ENCODE measurements at regions not wholly inside any gene's neighbourhood (a gene's known extent, or its start where the extent isn't known, plus 50 kb on each side); places are given as distances from the start of the nearest gene placed in this dataset.

DNA sequence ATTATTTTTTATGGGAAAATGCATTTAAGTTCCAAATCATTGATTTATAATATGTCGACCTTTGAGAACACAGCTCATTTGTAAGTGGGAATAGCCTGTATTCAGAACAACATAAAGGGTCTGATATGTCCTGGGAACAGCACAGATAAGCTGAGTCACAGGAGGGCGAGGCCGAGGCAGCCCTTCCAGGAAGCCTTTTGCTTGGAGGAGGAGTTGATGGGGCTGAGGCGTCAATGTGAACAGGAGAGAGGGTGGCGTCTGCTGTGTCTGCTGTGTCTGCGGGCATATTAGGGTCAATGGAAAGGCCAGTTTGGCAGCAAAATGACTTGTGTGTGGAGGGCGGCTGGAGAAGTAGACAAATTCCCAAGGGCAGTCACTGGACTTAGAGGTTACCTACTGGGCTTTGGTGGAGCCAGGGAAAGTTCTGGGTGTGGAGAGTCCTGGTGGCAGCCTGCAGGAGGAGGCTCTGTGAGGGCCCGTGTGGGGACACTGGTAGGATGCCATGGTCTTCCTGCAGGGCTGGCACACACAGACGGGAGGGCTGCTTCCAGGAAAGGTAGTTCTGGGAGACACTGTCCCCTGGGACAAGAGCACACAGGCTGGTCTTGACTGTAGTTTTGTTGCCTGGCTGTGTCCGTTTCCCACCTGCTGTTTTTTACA, 128.1 kb downstream of the GLI2 start:
- H3K4me2 ChIP-seq (ENCODE audit: low read length, poor library complexity, severe bottlenecking): no peak overlapping the region
- peak overlapping the region; percentile 74 for H2AK5ac ChIP-seq (ENCODE audit: low read length, severe bottlenecking)
- no peak overlapping the region for H3K27ac ChIP-seq (ENCODE audit: low read length, poor library complexity, severe bottlenecking)
- H3K79me1 ChIP-seq (replicated peaks; ENCODE audit: low read length, poor library complexity, severe bottlenecking): peaks cover 37% of the 10 kb centered on the region
- H3K4me3 ChIP-seq (ENCODE audit: insufficient read depth in 1 of 2, low read depth in 1 of 2, low read length in 2 of 2): no peak overlapping the region
- H3K18ac ChIP-seq (ENCODE audit: low read depth in 1 of 2, low read length in 2 of 2): peak overlapping the region; percentile 0 to 90
- no peaks in the 10 kb centered on the region for H3K9me3 ChIP-seq (ENCODE audit: control insufficient read depth, low read length)
- WGBS: 52% methylated on average over 10 of the region's 10 CpGs
- no peak overlapping the region for H3K9ac ChIP-seq (ENCODE audit: low read length)
- peaks cover 0 to 7% of the 10 kb centered on the region in 2 experiments for H3K36me3 ChIP-seq (ENCODE audit: control insufficient read depth in 1 of 2, insufficient read depth in 2 of 2, low read depth in 1 of 2, low read length in 2 of 2)
- H4K8ac ChIP-seq (ENCODE audit: low read length): peak overlapping the region; percentile 59
- no peak overlapping the region for H2AFZ ChIP-seq (ENCODE audit: low read depth, low read length)
- H2BK120ac ChIP-seq (ENCODE audit: low read depth, low read length): peak overlapping the region; percentile 58
- H3K4ac ChIP-seq (ENCODE audit: low read depth in 1 of 2, low read length in 2 of 2): peak overlapping the region; percentile 35 to 37
- peaks cover 59% of the 10 kb centered on the region for H3K4me1 ChIP-seq (ENCODE audit: control insufficient read depth, insufficient read depth, low read depth, low read length)
- peak overlapping the region in 1 of 2 experiments; percentile 94 for H2BK12ac ChIP-seq (ENCODE audit: low read length in 2 of 2)
- H2BK15ac ChIP-seq (ENCODE audit: low read depth, poor library complexity, severe bottlenecking): no peak overlapping the region
- H2BK5ac ChIP-seq (ENCODE audit: low read depth, low read length, poor library complexity, severe bottlenecking): no peak overlapping the region
- H3K27me3 ChIP-seq (ENCODE audit: control insufficient read depth in 1 of 2, insufficient read depth in 1 of 2, low read length in 2 of 2): no peaks in the 10 kb centered on the region
- peak; percentile 92 for DNase-seq
- H3K14ac ChIP-seq (ENCODE audit: low read length in 2 of 2): peak overlapping the region in 1 of 2 experiments; percentile 56
- H4K91ac ChIP-seq (ENCODE audit: low read length): peak overlapping the region; percentile 87
- H3K23ac ChIP-seq (ENCODE audit: low read length in 2 of 2): no peak overlapping the region

DNA sequence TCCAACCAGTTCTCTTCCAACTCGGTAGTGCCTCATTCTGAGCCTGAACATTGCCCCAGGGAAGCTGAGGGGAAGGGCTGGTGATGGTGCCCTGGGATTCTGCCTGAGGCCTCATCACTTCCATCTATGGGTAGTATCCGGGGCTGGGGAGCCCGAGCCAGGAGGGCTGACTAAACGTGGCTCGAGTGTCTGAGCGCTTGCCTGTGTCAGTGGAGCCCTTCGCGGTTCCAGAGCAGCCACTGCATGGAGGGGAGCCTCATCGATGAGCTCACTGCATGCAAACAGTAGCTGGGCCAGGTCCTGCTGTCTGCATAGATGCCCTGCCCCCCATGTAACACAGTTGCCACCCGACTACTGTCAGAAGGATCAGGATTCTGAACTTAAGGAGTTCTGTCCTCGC, 129.3 kb downstream of the GLI2 start:
- Histone ChIP-seq H3K4me3 (ENCODE audit: insufficient read depth in 1 of 2, low read depth in 1 of 2, low read length in 2 of 2) (no peak overlapping the region), H2BK12ac (ENCODE audit: low read length in 2 of 2) (peak overlapping the region in 1 of 2 experiments; percentile 1), H3K9me3 (ENCODE audit: control insufficient read depth, low read length) (no peaks in the 10 kb centered on the region), H2BK15ac (ENCODE audit: low read depth, poor library complexity, severe bottlenecking) (no peak overlapping the region), H2AFZ (ENCODE audit: low read depth, low read length) (no peak overlapping the region), H3K36me3 (ENCODE audit: control insufficient read depth in 1 of 2, insufficient read depth in 2 of 2, low read depth in 1 of 2, low read length in 2 of 2) (peaks cover 0 to 4% of the 10 kb centered on the region in 2 experiments), H3K4ac (ENCODE audit: low read depth in 1 of 2, low read length in 2 of 2) (peak overlapping the region in 1 of 2 experiments; percentile 32), H3K4me2 (ENCODE audit: low read length, poor library complexity, severe bottlenecking) (no peak overlapping the region), H4K8ac (ENCODE audit: low read length) (peak overlapping the region; percentile 35), H3K9ac (ENCODE audit: low read length) (no peak overlapping the region), H4K91ac (ENCODE audit: low read length) (no peak overlapping the region), H3K27ac (ENCODE audit: low read length, poor library complexity, severe bottlenecking) (no peak overlapping the region), H3K18ac (ENCODE audit: low read depth in 1 of 2, low read length in 2 of 2) (peak overlapping the region in 1 of 2 experiments; percentile 25), H2BK5ac (ENCODE audit: low read depth, low read length, poor library complexity, severe bottlenecking) (no peak overlapping the region), H3K14ac (ENCODE audit: low read length in 2 of 2) (no peak overlapping the region), H3K79me1 (replicated peaks; ENCODE audit: low read length, poor library complexity, severe bottlenecking) (peaks cover 39% of the 10 kb centered on the region), H2BK120ac (ENCODE audit: low read depth, low read length) (no peak overlapping the region), H2AK5ac (ENCODE audit: low read length, severe bottlenecking) (no peak overlapping the region), H3K4me1 (ENCODE audit: control insufficient read depth, insufficient read depth, low read depth, low read length) (peaks cover 65% of the 10 kb centered on the region), H3K27me3 (ENCODE audit: control insufficient read depth in 1 of 2, insufficient read depth in 1 of 2, low read length in 2 of 2) (no peaks in the 10 kb centered on the region), H3K23ac (ENCODE audit: low read length in 2 of 2) (no peak overlapping the region)
- peak; percentile 45 for DNase-seq
- WGBS: 84% methylated on average over 11 of the region's 11 CpGs

DNA sequence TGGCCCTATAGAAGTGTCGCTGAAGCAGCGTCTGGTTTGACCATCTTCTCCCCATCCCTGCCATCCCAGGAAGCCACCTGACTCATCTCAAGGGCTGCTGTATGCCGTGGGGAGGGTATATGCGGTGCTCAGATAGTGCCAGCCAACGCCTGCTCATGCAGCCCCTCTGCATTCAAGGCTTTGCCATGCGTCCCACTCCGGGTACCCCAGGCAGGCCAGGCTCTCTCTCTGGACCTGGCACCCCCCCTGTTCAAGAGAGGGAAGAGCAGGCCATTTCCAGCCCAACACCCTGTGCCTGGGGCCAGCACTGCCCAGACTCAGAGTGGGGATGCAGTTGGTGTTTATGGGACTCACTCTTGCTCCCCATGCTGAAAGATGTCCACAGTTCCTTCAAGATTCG, 130.0 kb downstream of the GLI2 start:
- WGBS: 96% methylated on average over 8 of the region's 8 CpGs
- Histone ChIP-seq H3K27me3 (ENCODE audit: control insufficient read depth in 1 of 2, insufficient read depth in 1 of 2, low read length in 2 of 2) (no peaks in the 10 kb centered on the region), H2BK120ac (ENCODE audit: low read depth, low read length) (no peak overlapping the region), H4K8ac (ENCODE audit: low read length) (peak overlapping the region; percentile 31), H3K4me1 (ENCODE audit: control insufficient read depth, insufficient read depth, low read depth, low read length) (peaks cover 70% of the 10 kb centered on the region), H2BK12ac (ENCODE audit: low read length in 2 of 2) (peak overlapping the region in 1 of 2 experiments; percentile 0), H4K91ac (ENCODE audit: low read length) (peak overlapping the region; percentile 6), H3K9ac (ENCODE audit: low read length) (no peak overlapping the region), H2BK15ac (ENCODE audit: low read depth, poor library complexity, severe bottlenecking) (no peak overlapping the region), H3K27ac (ENCODE audit: low read length, poor library complexity, severe bottlenecking) (no peak overlapping the region), H3K79me1 (replicated peaks; ENCODE audit: low read length, poor library complexity, severe bottlenecking) (peaks cover 37% of the 10 kb centered on the region), H2AFZ (ENCODE audit: low read depth, low read length) (no peak overlapping the region), H3K4me3 (ENCODE audit: insufficient read depth in 1 of 2, low read depth in 1 of 2, low read length in 2 of 2) (no peak overlapping the region), H2BK5ac (ENCODE audit: low read depth, low read length, poor library complexity, severe bottlenecking) (no peak overlapping the region), H3K18ac (ENCODE audit: low read depth in 1 of 2, low read length in 2 of 2) (peak overlapping the region in 1 of 2 experiments; percentile 40), H3K36me3 (ENCODE audit: control insufficient read depth in 1 of 2, insufficient read depth in 2 of 2, low read depth in 1 of 2, low read length in 2 of 2) (no peaks in the 10 kb centered on the region), H3K23ac (ENCODE audit: low read length in 2 of 2) (no peak overlapping the region), H3K4ac (ENCODE audit: low read depth in 1 of 2, low read length in 2 of 2) (no peak overlapping the region), H3K4me2 (ENCODE audit: low read length, poor library complexity, severe bottlenecking) (no peak overlapping the region), H3K9me3 (ENCODE audit: control insufficient read depth, low read length) (no peaks in the 10 kb centered on the region), H2AK5ac (ENCODE audit: low read length, severe bottlenecking) (no peak overlapping the region), H3K14ac (ENCODE audit: low read length in 2 of 2) (peak overlapping the region in 1 of 2 experiments; percentile 42)
- DNase-seq: no peak

DNA sequence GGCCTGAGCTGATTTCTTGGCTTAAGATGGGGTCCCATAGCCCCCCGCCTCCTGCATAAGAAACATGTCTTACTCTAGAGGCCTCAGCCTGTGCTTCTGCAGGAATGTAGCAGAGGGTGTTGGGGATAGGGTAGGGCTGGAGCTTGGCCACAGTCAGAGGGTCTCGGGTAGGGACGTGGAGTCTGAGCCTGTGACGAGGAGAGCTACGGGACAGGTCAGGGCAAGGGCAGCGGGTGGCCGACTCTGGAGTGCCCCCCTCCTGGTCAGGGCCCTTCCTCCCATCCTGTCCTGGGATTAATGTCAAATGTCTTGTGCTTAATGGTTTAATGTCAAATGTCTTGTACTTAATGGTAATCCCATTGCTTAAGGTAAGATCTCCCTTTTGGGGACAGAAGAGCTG, 130.4 kb downstream of the GLI2 start:
- Histone ChIP-seq H4K91ac (ENCODE audit: low read length) (no peak overlapping the region), H3K4me1 (ENCODE audit: control insufficient read depth, insufficient read depth, low read depth, low read length) (peaks cover 71% of the 10 kb centered on the region), H2AFZ (ENCODE audit: low read depth, low read length) (no peak overlapping the region), H3K9ac (ENCODE audit: low read length) (no peak overlapping the region), H3K4me3 (ENCODE audit: insufficient read depth in 1 of 2, low read depth in 1 of 2, low read length in 2 of 2) (no peak overlapping the region), H3K23ac (ENCODE audit: low read length in 2 of 2) (no peak overlapping the region), H3K36me3 (ENCODE audit: control insufficient read depth in 1 of 2, insufficient read depth in 2 of 2, low read depth in 1 of 2, low read length in 2 of 2) (peaks cover 0 to 2% of the 10 kb centered on the region in 2 experiments), H3K18ac (ENCODE audit: low read depth in 1 of 2, low read length in 2 of 2) (no peak overlapping the region), H3K4me2 (ENCODE audit: low read length, poor library complexity, severe bottlenecking) (no peak overlapping the region), H3K27ac (ENCODE audit: low read length, poor library complexity, severe bottlenecking) (no peak overlapping the region), H4K8ac (ENCODE audit: low read length) (peak overlapping the region; percentile 31), H3K79me1 (replicated peaks; ENCODE audit: low read length, poor library complexity, severe bottlenecking) (peaks cover 35% of the 10 kb centered on the region), H2BK5ac (ENCODE audit: low read depth, low read length, poor library complexity, severe bottlenecking) (no peak overlapping the region), H2BK120ac (ENCODE audit: low read depth, low read length) (no peak overlapping the region), H2BK12ac (ENCODE audit: low read length in 2 of 2) (peak overlapping the region in 1 of 2 experiments; percentile 0), H3K27me3 (ENCODE audit: control insufficient read depth in 1 of 2, insufficient read depth in 1 of 2, low read length in 2 of 2) (no peaks in the 10 kb centered on the region), H3K14ac (ENCODE audit: low read length in 2 of 2) (no peak overlapping the region), H2BK15ac (ENCODE audit: low read depth, poor library complexity, severe bottlenecking) (no peak overlapping the region), H3K9me3 (ENCODE audit: control insufficient read depth, low read length) (no peaks in the 10 kb centered on the region), H2AK5ac (ENCODE audit: low read length, severe bottlenecking) (no peak overlapping the region), H3K4ac (ENCODE audit: low read depth in 1 of 2, low read length in 2 of 2) (no peak overlapping the region)
- DNase-seq: no peak
- 92% methylated on average over 7 of the region's 7 CpGs for WGBS

All from mesenchymal stem cell (in vitro differentiated cells and primary cell).